Mucosa of descending colon (tissue), 3 donors: ENCODE measurements at regions not wholly inside any gene's neighbourhood (a gene's known extent, or its start where the extent isn't known, plus 50 kb on each side); places are given as distances from the start of the nearest gene placed in this dataset.
A peak's percentile ranks its signal among the peaks of the same experiment; 100 is the strongest.

Experiments
- ATAC-seq: fragments of 200-7000 bp; cut with Tn5 transposase; one replicate; pipeline ENCODE4 v1.9.1; 2020; ENCODE audit warnings: mild to moderate bottlenecking, moderate library complexity
- DNase-seq, 3 donors: peaks; one replicate each; pipeline ENCODE4 v3.0.0-alpha.2; 2020
- H3K36me3 ChIP-seq: fragments of 200-600 bp; one replicate; pipeline ENCODE4 v1.8.0; 2021; ENCODE audit warnings: low read depth, mild to moderate bottlenecking
- H3K4me1 ChIP-seq: fragments of 200-600 bp; one replicate; pipeline ENCODE4 v1.8.0; 2021; ENCODE audit warnings: low read depth, mild to moderate bottlenecking
- H3K4me3 ChIP-seq: fragments of 200-600 bp; one replicate; pipeline ENCODE4 v1.8.0; 2021; ENCODE audit warnings: mild to moderate bottlenecking
- H3K9me3 ChIP-seq: fragments of 200-600 bp; one replicate; pipeline ENCODE4 v1.8.0; 2021; ENCODE audit warnings: mild to moderate bottlenecking
- CTCF ChIP-seq: fragments of 200-600 bp; IDR thresholded peaks from one replicate; pipeline ENCODE4 v1.8.0; 2022; ENCODE audit warnings: antibody characterized with exemption, mild to moderate bottlenecking
- intact Hi-C, 2 donors: fragments of 100-400 bp; cut with DNase I in 1 of 2; cut with micrococcal nuclease in 1 of 2; formaldehyde crosslinking; loops; one replicate each; pipeline versions ENCODE4 v1.11.0 to v1.11.1; 2022; cut with DNase I, micrococcal nuclease
- donor health status: DM: no; HTN: no; CAD: no; lungs with moderate emphysema.
- donor health status: DM: no; HTN: no; CAD: no.
- donor health status: DM: no; HTN: yes; CAD: no.

- intact Hi-C loops = no loop called here
- ATAC-seq (peak; percentile 98), DNase-seq (peak in 1 of 3 donors; percentile 49)
- Histone ChIP-seq H3K4me3 (no peak overlapping the region), H3K4me1 (no peaks in the 10 kb centered on the region), H3K36me3 (no peaks in the 10 kb centered on the region), H3K9me3 (no peaks in the 10 kb centered on the region)
- no peak for TF ChIP-seq CTCF
Measured at GRCh38 chr13:70856711-70857110, 748.5 kb upstream of the KLHL1 start.

GRCh38 chr13:70856025-70856424, 747.8 kb upstream of the KLHL1 start:
- no peaks in the 10 kb centered on the region for H3K9me3 ChIP-seq
- no peaks in the 10 kb centered on the region for H3K4me1 ChIP-seq
- intact Hi-C loops = no loop called here
- TF ChIP-seq CTCF = no peak
- ATAC-seq = no peak
- DNase-seq = no peak
- H3K4me3 ChIP-seq = no peak overlapping the region
- no peaks in the 10 kb centered on the region for H3K36me3 ChIP-seq

- TF ChIP-seq CTCF = no peak
- H3K36me3 ChIP-seq = no peaks in the 10 kb centered on the region
- H3K4me3 ChIP-seq = no peak overlapping the region
- no peaks in the 10 kb centered on the region for H3K9me3 ChIP-seq
- peak; percentile 82 for ATAC-seq
- intact Hi-C loops = no loop called here
- DNase-seq = no peak
- no peaks in the 10 kb centered on the region for H3K4me1 ChIP-seq
Measured at GRCh38 chr13:70849222-70849621, 741.0 kb upstream of the KLHL1 start.

- Histone ChIP-seq H3K4me1 (no peaks in the 10 kb centered on the region), H3K36me3 (no peaks in the 10 kb centered on the region), H3K9me3 (no peaks in the 10 kb centered on the region), H3K4me3 (no peak overlapping the region)
- no peak for TF ChIP-seq CTCF
- DNase-seq = peak; percentile 58 to 61 (median 60)
- intact Hi-C loops = no loop called here
- ATAC-seq = peak; percentile 91
Measured at GRCh38 chr13:70844391-70845108, 736.3 kb upstream of the KLHL1 start.

GRCh38 chr13:70842062-70842644, 733.9 kb upstream of the KLHL1 start:
- H3K9me3 ChIP-seq = no peaks in the 10 kb centered on the region
- ATAC-seq (no peak), DNase-seq (peak in 1 of 3 donors; percentile 28)
- no peaks in the 10 kb centered on the region for H3K4me1 ChIP-seq
- intact Hi-C loops = no loop called here
- no peak for TF ChIP-seq CTCF
- H3K36me3 ChIP-seq = no peaks in the 10 kb centered on the region
- H3K4me3 ChIP-seq = no peak overlapping the region
